IPS-18c (cell line): ENCODE measurements at regions not wholly inside any gene's neighbourhood (a gene's known extent, or its start where the extent isn't known, plus 50 kb on each side); places are given as distances from the start of the nearest gene placed in this dataset.

ENCODE experiments used
- H3K4me3 ChIP-seq: 2 replicates; pipeline ENCODE4 v1.7.0; 2013; ENCODE audit warnings: low read depth, mild to moderate bottlenecking, low read length, moderate library complexity; ENCODE audit not compliant: insufficient read depth
- H3K9me3 ChIP-seq: one replicate; pipeline ENCODE4 v1.6.1; 2013; ENCODE audit warnings: mild to moderate bottlenecking, low read length, moderate library complexity; ENCODE audit not compliant: control insufficient read depth, insufficient read depth

GRCh38 chr3:75101329-75102147 lies 487.1 kb upstream of the CNTN3 start:
- Histone ChIP-seq H3K4me3 (no peak overlapping the region), H3K9me3 (no peaks in the 10 kb centered on the region)

GRCh38 chr3:75110741-75111140 lies 496.3 kb upstream of the CNTN3 start:
- Histone ChIP-seq H3K9me3 (no peaks in the 10 kb centered on the region), H3K4me3 (no peak overlapping the region)

GRCh38 chr3:75115695-75116094 lies 501.2 kb upstream of the CNTN3 start:
- H3K9me3 ChIP-seq = no peaks in the 10 kb centered on the region
- no peak overlapping the region for H3K4me3 ChIP-seq

GRCh38 chr3:75118779-75119178 lies 504.3 kb upstream of the CNTN3 start:
- no peaks in the 10 kb centered on the region for H3K9me3 ChIP-seq
- H3K4me3 ChIP-seq = no peak overlapping the region

GRCh38 chr3:75126556-75126955 lies 512.1 kb upstream of the CNTN3 start:
- H3K4me3 ChIP-seq = no peak overlapping the region
- H3K9me3 ChIP-seq = no peaks in the 10 kb centered on the region

GRCh38 chr3:75129101-75129500 lies 514.6 kb upstream of the CNTN3 start:
- H3K4me3 ChIP-seq = no peak overlapping the region
- no peaks in the 10 kb centered on the region for H3K9me3 ChIP-seq

- Histone ChIP-seq H3K4me3 (no peak overlapping the region), H3K9me3 (peaks cover 4% of the 10 kb centered on the region)
Measured at GRCh38 chr3:75136100-75136897, 521.8 kb upstream of the CNTN3 start.

GRCh38 chr3:75138345-75138744 lies 523.9 kb upstream of the CNTN3 start:
- peaks cover 4% of the 10 kb centered on the region for H3K9me3 ChIP-seq
- no peak overlapping the region for H3K4me3 ChIP-seq

- H3K9me3 ChIP-seq = peaks cover 4% of the 10 kb centered on the region
- H3K4me3 ChIP-seq = no peak overlapping the region
Measured at GRCh38 chr3:75140904-75141615, 523.1 kb upstream of the FRG2C start.

- no peaks in the 10 kb centered on the region for H3K9me3 ChIP-seq
- no peak overlapping the region for H3K4me3 ChIP-seq
Measured at GRCh38 chr3:75144406-75144805, 519.7 kb upstream of the FRG2C start.

GRCh38 chr3:75171630-75172230 lies 492.4 kb upstream of the FRG2C start:
- Histone ChIP-seq H3K4me3 (no peak overlapping the region), H3K9me3 (no peaks in the 10 kb centered on the region)

- Histone ChIP-seq H3K4me3 (no peak overlapping the region), H3K9me3 (no peaks in the 10 kb centered on the region)
Measured at GRCh38 chr3:75176937-75177336, 487.2 kb upstream of the FRG2C start.

- Histone ChIP-seq H3K9me3 (no peaks in the 10 kb centered on the region), H3K4me3 (no peak overlapping the region)
Measured at GRCh38 chr3:75180235-75180944, 483.7 kb upstream of the FRG2C start.

- H3K4me3 ChIP-seq = no peak overlapping the region
Measured at GRCh38 chr3:75180945-75181298, 483.2 kb upstream of the FRG2C start.

GRCh38 chr3:75188962-75189361 lies 475.2 kb upstream of the FRG2C start:
- Histone ChIP-seq H3K4me3 (no peak overlapping the region), H3K9me3 (no peaks in the 10 kb centered on the region)

More at GRCh38 chr3:75180945-75181298, 483.2 kb upstream of the FRG2C start:
- H3K9me3 ChIP-seq = no peaks in the 10 kb centered on the region

- Histone ChIP-seq H3K4me3 (no peak overlapping the region), H3K9me3 (no peaks in the 10 kb centered on the region)
Measured at GRCh38 chr3:75192146-75192616, 471.9 kb upstream of the FRG2C start.

- Histone ChIP-seq H3K9me3 (no peaks in the 10 kb centered on the region), H3K4me3 (no peak overlapping the region)
Measured at GRCh38 chr3:75193797-75194196, 470.3 kb upstream of the FRG2C start.
